ENCODE measurements at regions not wholly inside any gene's neighbourhood (a gene's known extent, or its start where the extent isn't known, plus 50 kb on each side); places are given as distances from the start of the nearest gene placed in this dataset.

DNA sequence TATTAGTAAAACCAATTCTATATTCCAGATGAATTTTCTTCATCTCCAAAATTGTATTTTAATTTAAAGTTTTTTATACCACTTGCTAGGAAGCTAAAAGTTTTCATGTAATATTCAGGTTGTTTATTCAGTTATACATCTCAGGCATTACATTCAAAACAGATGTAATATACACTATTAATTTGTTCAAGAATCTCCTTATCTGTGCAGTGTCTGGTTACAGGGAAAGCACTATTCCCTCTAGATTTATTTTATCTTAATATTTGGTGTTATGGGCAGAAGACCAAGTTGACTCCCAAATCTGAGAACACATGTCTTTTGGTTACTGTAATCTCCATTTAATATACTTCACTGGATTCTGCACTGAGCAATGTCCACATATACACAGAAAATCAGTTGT lies 953.4 kb downstream of the ANKRD7 start:
- TF ChIP-seq CTCF (IDR thresholded peaks at IDR 0.05) = no peak
- TF ChIP-seq ZFX (IDR thresholded peaks at IDR 0.05; ENCODE audit: borderline replicate concordance) = no peak

Data from 22Rv1 (cell line).